SK-N-SH (cell line): ENCODE measurements at regions not wholly inside any gene's neighbourhood (a gene's known extent, or its start where the extent isn't known, plus 50 kb on each side); places are given as distances from the start of the nearest gene placed in this dataset.

Source experiments
- CTCF ChIA-PET: fragments of 300-600, 350-600 bp; formaldehyde crosslinking; extraction: SDS; loops from one replicate; lab custom pipeline; 2021; lab: Yijun Ruan, JAX
- POLR2A ChIA-PET: fragments of 350-600 bp; sonication (Branson Sonifier 250); formaldehyde crosslinking; extraction: SDS; loops from one replicate; lab custom pipeline; 2020; ENCODE audit warnings: antibody characterized with exemption, inconsistent platforms; lab: Yijun Ruan, JAX
- DNase-seq: peaks from one replicate; pipeline ENCODE4 v3.0.0; 2012
- H2AFZ ChIP-seq: fragments of 200-600 bp; sonication (generic); 2 replicates; pipeline ENCODE4 v1.8.1; 2016; ENCODE audit warnings: antibody characterized with exemption, mild to moderate bottlenecking, low read depth
- H3F3A ChIP-seq: fragments of 200-600 bp; sonication (generic); replicated peaks from 2 replicates; pipeline ENCODE3; 2016; ENCODE audit warnings: antibody characterized with exemption, mild to moderate bottlenecking; ENCODE audit not compliant: insufficient read depth
- H3K27ac ChIP-seq, 2 experiments: fragments of 200-500 bp in 1 of 2; fragments of 200-600 bp in 1 of 2; sonication (Bioruptor generic) in 1 of 2; sonication (generic), shearing (Covaris generic) in 1 of 2; 2 replicates each; pipeline versions ENCODE4 v1.5.1 to v1.6.1; 2014 to 2016; ENCODE audit warnings: low read depth in 2 of 2, inconsistent platforms in 1 of 2, low read length in 1 of 2, mild to moderate bottlenecking in 1 of 2, mixed read lengths in 1 of 2
- H3K27me3 ChIP-seq: fragments of 200-600 bp; sonication (generic), shearing (Covaris generic); 2 replicates; pipeline ENCODE4 v1.6.1; 2016; ENCODE audit warnings: mixed run types; ENCODE audit not compliant: insufficient read depth
- H3K36me3 ChIP-seq, 2 experiments: fragments of 200-500 bp in 1 of 2; fragments of 200-600 bp in 1 of 2; sonication (Bioruptor generic) in 1 of 2; sonication (generic) in 1 of 2; replicated peaks in 1 of 2; 2 replicates each; pipeline versions ENCODE3 to v1.5.1; 2014 to 2016; ENCODE audit warnings: low read length in 1 of 2, mild to moderate bottlenecking in 1 of 2; ENCODE audit not compliant: insufficient read depth in 2 of 2, control insufficient read depth in 1 of 2
- H3K4me1 ChIP-seq, 2 experiments: fragments of 200-500 bp in 1 of 2; fragments of 200-600 bp in 1 of 2; sonication (Bioruptor generic) in 1 of 2; sonication (generic), shearing (Covaris generic) in 1 of 2; 2 replicates each; pipeline versions ENCODE4 v1.5.1 to v1.6.1; 2014 to 2016; ENCODE audit warnings: low read depth in 1 of 2, low read length in 1 of 2, mixed run types in 1 of 2; ENCODE audit not compliant: insufficient read depth in 2 of 2, control insufficient read depth in 1 of 2
- H3K4me2 ChIP-seq: fragments of 200-600 bp; sonication (generic), shearing (Covaris generic); 2 replicates; pipeline ENCODE4 v1.6.1; 2017; ENCODE audit warnings: mixed run types
- H3K4me3 ChIP-seq, 2 experiments: fragments of 200-500 bp in 1 of 2; fragments of 200-600 bp in 1 of 2; sonication (Bioruptor generic) in 1 of 2; sonication (generic), shearing (Covaris generic) in 1 of 2; 2 replicates each; pipeline versions ENCODE4 v1.5.1 to v1.8.1; 2014 to 2016; ENCODE audit warnings: low read depth in 2 of 2, inconsistent platforms in 1 of 2, low read length in 1 of 2, mild to moderate bottlenecking in 1 of 2, mixed read lengths in 1 of 2, moderate library complexity in 1 of 2
- H3K79me2 ChIP-seq: fragments of 200-600 bp; sonication (generic); 2 replicates; pipeline ENCODE4 v1.8.1; 2017; ENCODE audit warnings: mild to moderate bottlenecking; ENCODE audit not compliant: insufficient read depth
- H3K9ac ChIP-seq: fragments of 200-600 bp; sonication (generic); 2 replicates; pipeline ENCODE4 v1.6.1; 2017; ENCODE audit warnings: mixed run types
- H3K9me2 ChIP-seq: fragments of 200-600 bp; sonication (generic); 2 replicates; pipeline ENCODE4 v1.6.1; 2017; ENCODE audit warnings: mixed run types
- H3K9me3 ChIP-seq: fragments of 200-600 bp; sonication (generic); 2 replicates; pipeline ENCODE4 v1.6.1; 2017; ENCODE audit warnings: mixed run types, mild to moderate bottlenecking, moderate library complexity
- H4K20me1 ChIP-seq: fragments of 200-600 bp; sonication (generic); 2 replicates; pipeline ENCODE4 v1.6.1; 2017; ENCODE audit warnings: mild to moderate bottlenecking, mixed run types; ENCODE audit not compliant: insufficient read depth
- CTCF ChIP-seq: fragments of 200-600 bp; sonication (generic); IDR thresholded peaks from 2 replicates; pipeline ENCODE4 v1.6.1; 2017; ENCODE audit warnings: antibody characterized with exemption, mild to moderate bottlenecking, moderate library complexity
- ELF1 ChIP-seq: IDR thresholded peaks from 2 replicates; pipeline ENCODE4 v1.4.0; 2012
- GATA2 ChIP-seq: sonication (generic); formaldehyde crosslinking; IDR thresholded peaks from 2 replicates; pipeline ENCODE4 v1.5.0; 2020; ENCODE audit warnings: mild to moderate bottlenecking, missing genetic modification reagents
- IRF3 ChIP-seq: fragments of 150-350 bp; IDR thresholded peaks from 2 replicates; pipeline ENCODE4 v1.6.1; 2016; ENCODE audit warnings: mild to moderate bottlenecking, low read depth, low read length
- JUND ChIP-seq: IDR thresholded peaks from 2 replicates; pipeline ENCODE4 v1.4.0; 2012
- MAX ChIP-seq: IDR thresholded peaks from 2 replicates; pipeline ENCODE4 v1.4.0; 2012; ENCODE audit warnings: low read depth
- MEF2A ChIP-seq: IDR thresholded peaks from 2 replicates; pipeline ENCODE4 v1.4.0; 2012; ENCODE audit warnings: low read depth, borderline replicate concordance
- MXI1 ChIP-seq: IDR thresholded peaks from 2 replicates; pipeline ENCODE4 v1.6.1; 2012; ENCODE audit warnings: mild to moderate bottlenecking, low read depth, low read length, improper control_type of control experiment
- NFIC ChIP-seq: IDR thresholded peaks from 2 replicates; pipeline ENCODE4 v1.4.0; 2012; ENCODE audit warnings: borderline replicate concordance
- NRF1 ChIP-seq: IDR thresholded peaks from 2 replicates; pipeline ENCODE4 v1.6.1; 2012; ENCODE audit warnings: low read depth, mild to moderate bottlenecking, low read length
- POLR2AphosphoS5 ChIP-seq: IDR thresholded peaks from 2 replicates; pipeline ENCODE4 v1.6.1; 2012; ENCODE audit warnings: low read depth, low read length
- RAD21 ChIP-seq: IDR thresholded peaks from 2 replicates; pipeline ENCODE4 v1.6.1; 2012; ENCODE audit warnings: mild to moderate bottlenecking, low read length
- REST ChIP-seq: IDR thresholded peaks from 2 replicates; pipeline ENCODE4 v1.6.1; 2012; ENCODE audit warnings: mild to moderate bottlenecking, low read depth, low read length, moderate library complexity
- RXRA ChIP-seq: IDR thresholded peaks from 2 replicates; pipeline ENCODE4 v1.4.0; 2012; ENCODE audit warnings: low read depth, mild to moderate bottlenecking, borderline replicate concordance
- YY1 ChIP-seq: IDR thresholded peaks from 2 replicates; pipeline ENCODE4 v1.4.0; 2012; ENCODE audit warnings: low read depth, mild to moderate bottlenecking
- ZBTB33 ChIP-seq: IDR thresholded peaks from 2 replicates; pipeline ENCODE4 v1.4.0; 2012; ENCODE audit warnings: low read depth, borderline replicate concordance
- WGBS: methylation state at CpG from one replicate; pipeline ENCODE4 v1.1.6; 2017; ENCODE audit warnings: low lambda C conversion rate; 5-methylcytosine and 5-hydroxymethylcytosine counted together

- DNase-seq, result peak; percentile 15
Measured at GRCh38 chr13:40223585-40223984, 442.9 kb downstream of the FOXO1 start.

GRCh38 chr13:40228496-40228895, 437.9 kb downstream of the FOXO1 start:
- no peak overlapping the region for H3K4me2 ChIP-seq
- H3F3A ChIP-seq, result peaks cover 14% of the 10 kb centered on the region
- H3K4me1 ChIP-seq, result peaks cover 0 to 4% of the 10 kb centered on the region in 2 experiments; a peak in 2 of 4 replicates
- no peaks in the 10 kb centered on the region for H3K9me2 ChIP-seq
- H3K9me3 ChIP-seq, result no peaks in the 10 kb centered on the region
- WGBS, result 73% methylated on average over 4 of the region's 4 CpGs
- CTCF ChIA-PET, result interaction anchor here (1.4 kb wide), 1 partner anchor 159 kb away, joined by 3 read pairs; no protein-coding TSS in a partner anchor
- DNase-seq, result no peak
- H2AFZ ChIP-seq, result no peak overlapping the region
- H3K9ac ChIP-seq, result no peak overlapping the region
- H3K79me2 ChIP-seq, result no peaks in the 10 kb centered on the region
- no peak overlapping the region for H3K27ac ChIP-seq
- H3K27me3 ChIP-seq, result no peaks in the 10 kb centered on the region
- H3K4me3 ChIP-seq, result no peak overlapping the region
- no peaks in the 10 kb centered on the region for H3K36me3 ChIP-seq
- TF ChIP-seq REST (no peak), RXRA (no peak), IRF3 (no peak), NFIC (no peak), MEF2A (no peak), CTCF (no peak), MXI1 (no peak), YY1 (no peak), ELF1 (no peak), POLR2AphosphoS5 (no peak), JUND (no peak), RAD21 (no peak), ZBTB33 (no peak), MAX (no peak)
- TF ChIP-seq, all 33 proteins: peak for 0
- no peaks in the 10 kb centered on the region for H4K20me1 ChIP-seq
- POLR2A ChIA-PET, result no interaction called here

More at GRCh38 chr13:40223585-40223984, 442.9 kb downstream of the FOXO1 start:
- H3K4me2 ChIP-seq, result no peak overlapping the region
- H2AFZ ChIP-seq, result no peak overlapping the region
- no peaks in the 10 kb centered on the region for H3K9me2 ChIP-seq
- H3K9ac ChIP-seq, result no peak overlapping the region
- no peak for TF ChIP-seq NRF1
- TF ChIP-seq GATA2 (CRISPR knock-in tag), result peak; percentile 43; the same call in 1 of the 2 replicates
- TF ChIP-seq RAD21, result peak; percentile 11; the same call in 1 of the 2 replicates
- no peaks in the 10 kb centered on the region for H3K79me2 ChIP-seq
- no peaks in the 10 kb centered on the region for H3K9me3 ChIP-seq
- WGBS, result 82% methylated on average over 3 of the region's 3 CpGs
- H4K20me1 ChIP-seq, result no peaks in the 10 kb centered on the region
- no peaks in the 10 kb centered on the region for H3F3A ChIP-seq
- POLR2A ChIA-PET, result no interaction called here
- no peaks in the 10 kb centered on the region for H3K27me3 ChIP-seq
- no peak overlapping the region for H3K27ac ChIP-seq
- no peaks in the 10 kb centered on the region for H3K36me3 ChIP-seq
- CTCF ChIA-PET, result no interaction called here
- peaks cover 0 to 4% of the 10 kb centered on the region in 2 experiments; a peak in 1 of 4 replicates for H3K4me1 ChIP-seq
- H3K4me3 ChIP-seq, result no peak overlapping the region
